ENCODE measurements at regions not wholly inside any gene's neighbourhood (a gene's known extent, or its start where the extent isn't known, plus 50 kb on each side); places are given as distances from the start of the nearest gene placed in this dataset.

- POLR2A ChIA-PET: no interaction called here
- CTCF ChIA-PET: no interaction called here
- Mint-ChIP-seq H3K27me3 (ENCODE audit: low read depth) (no peaks in the 10 kb centered on the region), H3K36me3 (peaks cover 7% of the 10 kb centered on the region), H3K27ac (no peak overlapping the region), H3K4me3 (no peak overlapping the region), H3K9me3 (peaks cover 28% of the 10 kb centered on the region), H3K4me1 (no peaks in the 10 kb centered on the region)
- no peak for TF ChIP-seq ELF4 (CRISPR knock-in tag; IDR thresholded peaks at IDR 0.05; ENCODE audit: low read depth)
- TF ChIP-seq FOXJ3 (CRISPR knock-in tag; IDR thresholded peaks at IDR 0.05; ENCODE audit: borderline replicate concordance): no peak
- no peak for TF ChIP-seq JUN (CRISPR knock-in tag; IDR thresholded peaks at IDR 0.05)
- TF ChIP-seq ETV6 (CRISPR knock-in tag; IDR thresholded peaks at IDR 0.05): no peak
- TF ChIP-seq NR2C2 (CRISPR knock-in tag; IDR thresholded peaks at IDR 0.05): no peak
- TF ChIP-seq TCF7 (CRISPR knock-in tag; IDR thresholded peaks at IDR 0.05; ENCODE audit: low read depth): no peak
- TF ChIP-seq, protein P1, sequence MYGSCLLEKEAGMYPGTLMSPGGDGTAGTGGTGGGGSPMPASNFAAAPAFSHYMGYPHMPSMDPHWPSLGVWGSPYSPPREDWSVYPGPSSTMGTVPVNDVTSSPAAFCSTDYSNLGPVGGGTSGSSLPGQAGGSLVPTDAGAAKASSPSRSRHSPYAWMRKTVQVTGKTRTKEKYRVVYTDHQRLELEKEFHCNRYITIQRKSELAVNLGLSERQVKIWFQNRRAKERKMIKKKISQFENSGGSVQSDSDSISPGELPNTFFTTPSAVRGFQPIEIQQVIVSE (CRISPR knock-in tag; IDR thresholded peaks at IDR 0.05; ENCODE audit: borderline replicate concordance): no peak
- TF ChIP-seq EMX1 (CRISPR knock-in tag; IDR thresholded peaks at IDR 0.05): no peak
- TF ChIP-seq PRRX2 (CRISPR knock-in tag; IDR thresholded peaks at IDR 0.05): no peak
- no peak for TF ChIP-seq ESRRA (CRISPR knock-in tag; IDR thresholded peaks at IDR 0.05; ENCODE audit: borderline replicate concordance)
- TF ChIP-seq, protein P2, sequence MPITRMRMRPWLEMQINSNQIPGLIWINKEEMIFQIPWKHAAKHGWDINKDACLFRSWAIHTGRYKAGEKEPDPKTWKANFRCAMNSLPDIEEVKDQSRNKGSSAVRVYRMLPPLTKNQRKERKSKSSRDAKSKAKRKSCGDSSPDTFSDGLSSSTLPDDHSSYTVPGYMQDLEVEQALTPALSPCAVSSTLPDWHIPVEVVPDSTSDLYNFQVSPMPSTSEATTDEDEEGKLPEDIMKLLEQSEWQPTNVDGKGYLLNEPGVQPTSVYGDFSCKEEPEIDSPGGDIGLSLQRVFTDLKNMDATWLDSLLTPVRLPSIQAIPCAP (CRISPR knock-in tag; IDR thresholded peaks at IDR 0.05): no peak
- ATAC-seq: no peak
- DNase-seq (ENCODE audit: low spot score): no peak
Measured at GRCh38 chr12:85720308-85721033, 115.7 kb downstream of the RASSF9 start.

DNA sequence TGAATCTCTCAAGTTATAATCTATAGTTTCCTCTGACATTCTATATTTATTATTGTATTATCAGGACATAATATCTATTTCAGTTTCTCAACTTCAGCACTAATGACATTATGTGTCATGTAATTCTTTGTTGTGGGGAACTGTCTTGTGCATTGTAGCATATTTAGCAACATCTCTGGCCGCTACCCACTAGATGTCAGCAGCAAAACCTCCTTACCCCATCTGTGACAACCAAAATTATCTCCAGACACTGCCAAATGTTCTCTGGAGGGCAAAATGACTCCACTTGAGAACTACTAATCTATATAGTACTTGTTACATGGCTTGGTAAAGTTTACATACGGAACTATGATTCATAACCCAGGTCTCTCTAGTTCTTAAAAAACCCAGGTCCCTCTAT lies 110.2 kb downstream of the RASSF9 start:
- Mint-ChIP-seq H3K4me1 (no peaks in the 10 kb centered on the region), H3K27ac (no peak overlapping the region), H3K9me3 (peaks cover 6% of the 10 kb centered on the region; the same call in 1 of the 2 replicates), H3K27me3 (ENCODE audit: low read depth) (no peaks in the 10 kb centered on the region), H3K4me3 (no peak overlapping the region), H3K36me3 (no peaks in the 10 kb centered on the region)
- DNase-seq (ENCODE audit: low spot score): no peak
- POLR2A ChIA-PET: no interaction called here
- TF ChIP-seq NFATC4 (CRISPR knock-in tag; IDR thresholded peaks at IDR 0.05) (no peak), CBFB (CRISPR knock-in tag; IDR thresholded peaks at IDR 0.05; ENCODE audit: low read depth) (no peak), JAZF1 (CRISPR knock-in tag; IDR thresholded peaks at IDR 0.05) (no peak), AR (CRISPR knock-in tag; IDR thresholded peaks at IDR 0.05) (no peak), GABPB1 (CRISPR knock-in tag; IDR thresholded peaks at IDR 0.05) (no peak), HMGA2 (CRISPR knock-in tag; IDR thresholded peaks at IDR 0.05) (no peak), ZNF232 (CRISPR knock-in tag; IDR thresholded peaks at IDR 0.05) (no peak), SMAD3 (CRISPR knock-in tag; IDR thresholded peaks at IDR 0.05; ENCODE audit: borderline replicate concordance) (no peak), EMX1 (CRISPR knock-in tag; IDR thresholded peaks at IDR 0.05) (no peak), ZNF416 (CRISPR knock-in tag; IDR thresholded peaks at IDR 0.05) (no peak), ZNF317 (CRISPR knock-in tag; IDR thresholded peaks at IDR 0.05; ENCODE audit: borderline replicate concordance, low read depth) (no peak), SMAD4 (CRISPR knock-in tag; IDR thresholded peaks at IDR 0.05) (no peak), TCF7 (CRISPR knock-in tag; IDR thresholded peaks at IDR 0.05; ENCODE audit: low read depth) (no peak), ZNF425 (CRISPR knock-in tag; conservative IDR thresholded peaks at IDR 0.05) (no peak), ATF3 (CRISPR knock-in tag; conservative IDR thresholded peaks at IDR 0.05) (no peak), TEAD1 (CRISPR knock-in tag; IDR thresholded peaks at IDR 0.05) (no peak)
- TF ChIP-seq, protein P3, sequence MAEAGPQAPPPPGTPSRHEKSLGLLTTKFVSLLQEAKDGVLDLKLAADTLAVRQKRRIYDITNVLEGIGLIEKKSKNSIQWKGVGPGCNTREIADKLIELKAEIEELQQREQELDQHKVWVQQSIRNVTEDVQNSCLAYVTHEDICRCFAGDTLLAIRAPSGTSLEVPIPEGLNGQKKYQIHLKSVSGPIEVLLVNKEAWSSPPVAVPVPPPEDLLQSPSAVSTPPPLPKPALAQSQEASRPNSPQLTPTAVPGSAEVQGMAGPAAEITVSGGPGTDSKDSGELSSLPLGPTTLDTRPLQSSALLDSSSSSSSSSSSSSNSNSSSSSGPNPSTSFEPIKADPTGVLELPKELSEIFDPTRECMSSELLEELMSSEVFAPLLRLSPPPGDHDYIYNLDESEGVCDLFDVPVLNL (CRISPR knock-in tag; IDR thresholded peaks at IDR 0.05; ENCODE audit: borderline replicate concordance, low read depth): no peak
- TF ChIP-seq, protein P4, sequence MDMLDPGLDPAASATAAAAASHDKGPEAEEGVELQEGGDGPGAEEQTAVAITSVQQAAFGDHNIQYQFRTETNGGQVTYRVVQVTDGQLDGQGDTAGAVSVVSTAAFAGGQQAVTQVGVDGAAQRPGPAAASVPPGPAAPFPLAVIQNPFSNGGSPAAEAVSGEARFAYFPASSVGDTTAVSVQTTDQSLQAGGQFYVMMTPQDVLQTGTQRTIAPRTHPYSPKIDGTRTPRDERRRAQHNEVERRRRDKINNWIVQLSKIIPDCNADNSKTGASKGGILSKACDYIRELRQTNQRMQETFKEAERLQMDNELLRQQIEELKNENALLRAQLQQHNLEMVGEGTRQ (CRISPR knock-in tag; IDR thresholded peaks at IDR 0.05): no peak
- CTCF ChIA-PET: interaction anchor here (2.1 kb wide), 1 partner anchor 141 kb away, joined by 6 read pairs; no protein-coding TSS in a partner anchor
- ATAC-seq: no peak; the same call in 1 of the 2 replicates

All from WTC11 (cell line).